Right lobe of liver (tissue), 4 donors: ENCODE measurements at regions not wholly inside any gene's neighbourhood (a gene's known extent, or its start where the extent isn't known, plus 50 kb on each side); places are given as distances from the start of the nearest gene placed in this dataset.

ENCODE experiments used
- POLR2A ChIP-seq: fragments of 450-650 bp; IDR thresholded peaks from one replicate; pipeline ENCODE4 v1.6.1; 2017; ENCODE audit warnings: antibody characterized with exemption, mild to moderate bottlenecking
- TF ChIP-seq, protein P1 (sequence below), 4 donors: fragments of 200-600 bp in 3 of 4; fragments of 450-650 bp in 1 of 4; IDR thresholded peaks; one replicate each; pipeline versions ENCODE4 v1.5.1 to v1.8.0; 2016 to 2022; ENCODE audit warnings: antibody characterized with exemption in 4 of 4, mild to moderate bottlenecking in 2 of 4
- donor health status: DM: no; HTN: no; CAD: no.
- donor health status: DM: no; HTN: no; CAD: no.
- donor health status: DM: no; HTN: yes; CAD: no.

GRCh38 chr4:24404281-24404680, 180.1 kb downstream of the DHX15 start:
- TF ChIP-seq, protein P1, sequence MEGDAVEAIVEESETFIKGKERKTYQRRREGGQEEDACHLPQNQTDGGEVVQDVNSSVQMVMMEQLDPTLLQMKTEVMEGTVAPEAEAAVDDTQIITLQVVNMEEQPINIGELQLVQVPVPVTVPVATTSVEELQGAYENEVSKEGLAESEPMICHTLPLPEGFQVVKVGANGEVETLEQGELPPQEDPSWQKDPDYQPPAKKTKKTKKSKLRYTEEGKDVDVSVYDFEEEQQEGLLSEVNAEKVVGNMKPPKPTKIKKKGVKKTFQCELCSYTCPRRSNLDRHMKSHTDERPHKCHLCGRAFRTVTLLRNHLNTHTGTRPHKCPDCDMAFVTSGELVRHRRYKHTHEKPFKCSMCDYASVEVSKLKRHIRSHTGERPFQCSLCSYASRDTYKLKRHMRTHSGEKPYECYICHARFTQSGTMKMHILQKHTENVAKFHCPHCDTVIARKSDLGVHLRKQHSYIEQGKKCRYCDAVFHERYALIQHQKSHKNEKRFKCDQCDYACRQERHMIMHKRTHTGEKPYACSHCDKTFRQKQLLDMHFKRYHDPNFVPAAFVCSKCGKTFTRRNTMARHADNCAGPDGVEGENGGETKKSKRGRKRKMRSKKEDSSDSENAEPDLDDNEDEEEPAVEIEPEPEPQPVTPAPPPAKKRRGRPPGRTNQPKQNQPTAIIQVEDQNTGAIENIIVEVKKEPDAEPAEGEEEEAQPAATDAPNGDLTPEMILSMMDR (IDR thresholded peaks at IDR 0.05) = no peak
- no peak for TF ChIP-seq POLR2A
